ENCODE measurements at regions not wholly inside any gene's neighbourhood (a gene's known extent, or its start where the extent isn't known, plus 50 kb on each side); places are given as distances from the start of the nearest gene placed in this dataset.

- no peak overlapping the region for H3K4me3 ChIP-seq (ENCODE audit: low read depth, low read length)
- no peak for DNase-seq (ENCODE audit: low read depth)
Measured at GRCh38 chr1:79369091-79369490, 362.6 kb upstream of the ADGRL4 start.

- no peak overlapping the region for H3K4me3 ChIP-seq (ENCODE audit: low read depth, low read length)
- DNase-seq (ENCODE audit: low read depth): no peak
Measured at GRCh38 chr1:79364896-79365295, 358.4 kb upstream of the ADGRL4 start.

GRCh38 chr1:79363430-79363829, 356.9 kb upstream of the ADGRL4 start:
- DNase-seq (ENCODE audit: low read depth): no peak
- no peak overlapping the region for H3K4me3 ChIP-seq (ENCODE audit: low read depth, low read length)

- H3K4me3 ChIP-seq (ENCODE audit: low read depth, low read length): no peak overlapping the region
- no peak for DNase-seq (ENCODE audit: low read depth)
Measured at GRCh38 chr1:79362470-79362869, 355.9 kb upstream of the ADGRL4 start.

- no peak overlapping the region for H3K4me3 ChIP-seq (ENCODE audit: low read depth, low read length)
- peak; percentile 39 for DNase-seq (ENCODE audit: low read depth)
Measured at GRCh38 chr1:79355090-79355489, 348.6 kb upstream of the ADGRL4 start.

GRCh38 chr1:79353224-79353623, 346.7 kb upstream of the ADGRL4 start:
- DNase-seq (ENCODE audit: low read depth): peak; percentile 28
- no peak overlapping the region for H3K4me3 ChIP-seq (ENCODE audit: low read depth, low read length)

- DNase-seq (ENCODE audit: low read depth): no peak
- H3K4me3 ChIP-seq (ENCODE audit: low read depth, low read length): no peak overlapping the region
Measured at GRCh38 chr1:79326875-79327274, 320.3 kb upstream of the ADGRL4 start.

- H3K4me3 ChIP-seq (ENCODE audit: low read depth, low read length): no peak overlapping the region
- no peak for DNase-seq (ENCODE audit: low read depth)
Measured at GRCh38 chr1:79325705-79326104, 319.2 kb upstream of the ADGRL4 start.

GRCh38 chr1:79325126-79325525, 318.6 kb upstream of the ADGRL4 start:
- no peak for DNase-seq (ENCODE audit: low read depth)

GRCh38 chr1:79323239-79324025, 316.9 kb upstream of the ADGRL4 start:
- peak; percentile 98 for DNase-seq (ENCODE audit: low read depth)
- H3K4me3 ChIP-seq (ENCODE audit: low read depth, low read length): no peak overlapping the region

More at GRCh38 chr1:79325126-79325525, 318.6 kb upstream of the ADGRL4 start:
- H3K4me3 ChIP-seq (ENCODE audit: low read depth, low read length): no peak overlapping the region

- DNase-seq (ENCODE audit: low read depth): no peak
- no peak overlapping the region for H3K4me3 ChIP-seq (ENCODE audit: low read depth, low read length)
Measured at GRCh38 chr1:79322511-79323027, 316.0 kb upstream of the ADGRL4 start.

GRCh38 chr1:79312438-79312837, 305.9 kb upstream of the ADGRL4 start:
- H3K4me3 ChIP-seq (ENCODE audit: low read depth, low read length): no peak overlapping the region
- no peak for DNase-seq (ENCODE audit: low read depth)

GRCh38 chr1:79310609-79311008, 304.1 kb upstream of the ADGRL4 start:
- peak; percentile 35 for DNase-seq (ENCODE audit: low read depth)
- H3K4me3 ChIP-seq (ENCODE audit: low read depth, low read length): no peak overlapping the region

GRCh38 chr1:79304131-79304530, 297.6 kb upstream of the ADGRL4 start:
- no peak overlapping the region for H3K4me3 ChIP-seq (ENCODE audit: low read depth, low read length)
- no peak for DNase-seq (ENCODE audit: low read depth)

- DNase-seq (ENCODE audit: low read depth): no peak
Measured at GRCh38 chr1:79303040-79303439, 296.5 kb upstream of the ADGRL4 start.

GRCh38 chr1:79302380-79302930, 295.9 kb upstream of the ADGRL4 start:
- no peak overlapping the region for H3K4me3 ChIP-seq (ENCODE audit: low read depth, low read length)
- no peak for DNase-seq (ENCODE audit: low read depth)

More at GRCh38 chr1:79303040-79303439, 296.5 kb upstream of the ADGRL4 start:
- no peak overlapping the region for H3K4me3 ChIP-seq (ENCODE audit: low read depth, low read length)

- no peak overlapping the region for H3K4me3 ChIP-seq (ENCODE audit: low read depth, low read length)
- DNase-seq (ENCODE audit: low read depth): peak; percentile 15
Measured at GRCh38 chr1:79295967-79296366, 289.4 kb upstream of the ADGRL4 start.

- peak; percentile 59 for DNase-seq (ENCODE audit: low read depth)
- no peak overlapping the region for H3K4me3 ChIP-seq (ENCODE audit: low read depth, low read length)
Measured at GRCh38 chr1:79293611-79294010, 287.1 kb upstream of the ADGRL4 start.

- DNase-seq (ENCODE audit: low read depth): no peak
- H3K4me3 ChIP-seq (ENCODE audit: low read depth, low read length): no peak overlapping the region
Measured at GRCh38 chr1:79290927-79291474, 284.5 kb upstream of the ADGRL4 start.

GRCh38 chr1:79287982-79288381, 281.5 kb upstream of the ADGRL4 start:
- no peak for DNase-seq (ENCODE audit: low read depth)
- H3K4me3 ChIP-seq (ENCODE audit: low read depth, low read length): no peak overlapping the region

GRCh38 chr1:79285667-79286066, 279.1 kb upstream of the ADGRL4 start:
- DNase-seq (ENCODE audit: low read depth): no peak
- H3K4me3 ChIP-seq (ENCODE audit: low read depth, low read length): no peak overlapping the region

All from skeletal muscle cell (primary cell).